Mammary epithelial cell (primary cell): ENCODE measurements at regions not wholly inside any gene's neighbourhood (a gene's known extent, or its start where the extent isn't known, plus 50 kb on each side); places are given as distances from the start of the nearest gene placed in this dataset.

Experiments
- EZH2 ChIP-seq: IDR thresholded peaks from 2 replicates; pipeline ENCODE4 v1.6.1; 2012; ENCODE audit warnings: low read length, inconsistent platforms, borderline replicate concordance
- TF ChIP-seq, protein P1 (sequence below), 2 donors: IDR thresholded peaks in 1 of 2; conservative IDR thresholded peaks in 1 of 2; 2 replicates each; pipeline ENCODE4 v1.5.1; 2011 to 2012; ENCODE audit warnings: inconsistent platforms in 2 of 2, low read length in 2 of 2, mild to moderate bottlenecking in 2 of 2, control low read depth in 1 of 2, low read depth in 1 of 2; ENCODE audit not compliant: insufficient read depth in 1 of 2; ENCODE audit errors: extremely low read depth in 1 of 2

DNA sequence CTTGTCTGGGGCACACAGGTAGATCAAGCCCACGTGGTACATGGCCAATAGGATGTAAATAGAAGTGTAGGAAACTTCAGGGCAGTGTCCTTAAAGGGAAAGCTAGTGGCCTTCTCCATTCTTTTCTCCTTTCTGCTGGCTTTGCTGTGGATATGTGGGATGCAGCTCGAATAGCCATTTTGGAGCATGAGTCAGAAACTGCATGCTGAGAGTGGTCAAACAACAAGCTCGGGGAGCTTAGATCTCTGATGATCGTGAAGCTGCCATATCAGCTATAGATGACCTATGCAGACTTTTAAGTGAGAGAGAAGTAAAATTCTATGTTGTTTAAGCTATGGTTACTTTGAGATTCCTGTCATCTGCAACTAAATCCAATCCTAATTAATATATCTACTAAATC is 241.3 kb upstream of the DAAM1 start:
- no peak for TF ChIP-seq EZH2
- TF ChIP-seq, protein P1, sequence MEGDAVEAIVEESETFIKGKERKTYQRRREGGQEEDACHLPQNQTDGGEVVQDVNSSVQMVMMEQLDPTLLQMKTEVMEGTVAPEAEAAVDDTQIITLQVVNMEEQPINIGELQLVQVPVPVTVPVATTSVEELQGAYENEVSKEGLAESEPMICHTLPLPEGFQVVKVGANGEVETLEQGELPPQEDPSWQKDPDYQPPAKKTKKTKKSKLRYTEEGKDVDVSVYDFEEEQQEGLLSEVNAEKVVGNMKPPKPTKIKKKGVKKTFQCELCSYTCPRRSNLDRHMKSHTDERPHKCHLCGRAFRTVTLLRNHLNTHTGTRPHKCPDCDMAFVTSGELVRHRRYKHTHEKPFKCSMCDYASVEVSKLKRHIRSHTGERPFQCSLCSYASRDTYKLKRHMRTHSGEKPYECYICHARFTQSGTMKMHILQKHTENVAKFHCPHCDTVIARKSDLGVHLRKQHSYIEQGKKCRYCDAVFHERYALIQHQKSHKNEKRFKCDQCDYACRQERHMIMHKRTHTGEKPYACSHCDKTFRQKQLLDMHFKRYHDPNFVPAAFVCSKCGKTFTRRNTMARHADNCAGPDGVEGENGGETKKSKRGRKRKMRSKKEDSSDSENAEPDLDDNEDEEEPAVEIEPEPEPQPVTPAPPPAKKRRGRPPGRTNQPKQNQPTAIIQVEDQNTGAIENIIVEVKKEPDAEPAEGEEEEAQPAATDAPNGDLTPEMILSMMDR (conservative IDR thresholded peaks at IDR 0.05 in 1 of 2, IDR thresholded peaks at IDR 0.05 in 1 of 2; ENCODE audit: extremely low read depth in 1 of 2, insufficient read depth in 1 of 2, low read depth in 1 of 2, low read length in 2 of 2), result no peak
